GM18951 (cell line): ENCODE measurements at regions not wholly inside any gene's neighbourhood (a gene's known extent, or its start where the extent isn't known, plus 50 kb on each side); places are given as distances from the start of the nearest gene placed in this dataset.

Source experiments
- POLR2A ChIP-seq: IDR thresholded peaks from 4 replicates; pipeline ENCODE4 v1.6.1; 2011; ENCODE audit warnings: mild to moderate bottlenecking; ENCODE audit not compliant: insufficient read length, insufficient read depth; ENCODE audit errors: extremely low read depth
- in situ Hi-C: fragments of 300-500 bp; cut with MboI; formaldehyde crosslinking; loops from one replicate; pipeline ENCODE4 v1.12.0; 2022; ENCODE audit warnings: low sequenced_read_pairs, mixed read lengths, inconsistent platforms; ENCODE audit not compliant: unreplicated experiment

- in situ Hi-C loops = no loop called here
Measured at GRCh38 chrX:10039821-10040793, 72.9 kb downstream of the CLDN34 start.

GRCh38 chrX:10040961-10041360 lies 73.8 kb downstream of the CLDN34 start:
- no peak for TF ChIP-seq POLR2A
- in situ Hi-C loops = no loop called here

More at GRCh38 chrX:10039821-10040793, 72.9 kb downstream of the CLDN34 start:
- no peak for TF ChIP-seq POLR2A

GRCh38 chrX:10041383-10041782 lies 74.2 kb downstream of the CLDN34 start:
- no peak for TF ChIP-seq POLR2A
- in situ Hi-C loops = no loop called here

GRCh38 chrX:10042055-10042454 lies 74.9 kb downstream of the CLDN34 start:
- no peak for TF ChIP-seq POLR2A
- in situ Hi-C loops = no loop called here

- TF ChIP-seq POLR2A = no peak
- in situ Hi-C loops = no loop called here
Measured at GRCh38 chrX:10043386-10043785, 76.2 kb downstream of the CLDN34 start.

- in situ Hi-C loops = no loop called here
- no peak for TF ChIP-seq POLR2A
Measured at GRCh38 chrX:10044021-10044420, 76.9 kb downstream of the CLDN34 start.

- no peak for TF ChIP-seq POLR2A
- in situ Hi-C loops = no loop called here
Measured at GRCh38 chrX:10045327-10046000, 78.3 kb downstream of the CLDN34 start.

GRCh38 chrX:10047133-10047532 lies 80.0 kb downstream of the CLDN34 start:
- no peak for TF ChIP-seq POLR2A
- in situ Hi-C loops = no loop called here

- no peak for TF ChIP-seq POLR2A
- in situ Hi-C loops = no loop called here
Measured at GRCh38 chrX:10047631-10048030, 80.5 kb downstream of the CLDN34 start.

GRCh38 chrX:10048076-10048475 lies 80.9 kb downstream of the CLDN34 start:
- in situ Hi-C loops = no loop called here
- TF ChIP-seq POLR2A = no peak

GRCh38 chrX:10048707-10049106 lies 81.5 kb downstream of the CLDN34 start:
- no peak for TF ChIP-seq POLR2A
- in situ Hi-C loops = no loop called here

- in situ Hi-C loops = no loop called here
- no peak for TF ChIP-seq POLR2A
Measured at GRCh38 chrX:10049236-10049635, 82.1 kb downstream of the CLDN34 start.

- in situ Hi-C loops = no loop called here
- TF ChIP-seq POLR2A = no peak
Measured at GRCh38 chrX:10050481-10050880, 83.3 kb downstream of the CLDN34 start.

GRCh38 chrX:10051866-10052480 lies 84.8 kb downstream of the CLDN34 start:
- no peak for TF ChIP-seq POLR2A
- in situ Hi-C loops = no loop called here
